ENCODE measurements at regions not wholly inside any gene's neighbourhood (a gene's known extent, or its start where the extent isn't known, plus 50 kb on each side); places are given as distances from the start of the nearest gene placed in this dataset.

DNA sequence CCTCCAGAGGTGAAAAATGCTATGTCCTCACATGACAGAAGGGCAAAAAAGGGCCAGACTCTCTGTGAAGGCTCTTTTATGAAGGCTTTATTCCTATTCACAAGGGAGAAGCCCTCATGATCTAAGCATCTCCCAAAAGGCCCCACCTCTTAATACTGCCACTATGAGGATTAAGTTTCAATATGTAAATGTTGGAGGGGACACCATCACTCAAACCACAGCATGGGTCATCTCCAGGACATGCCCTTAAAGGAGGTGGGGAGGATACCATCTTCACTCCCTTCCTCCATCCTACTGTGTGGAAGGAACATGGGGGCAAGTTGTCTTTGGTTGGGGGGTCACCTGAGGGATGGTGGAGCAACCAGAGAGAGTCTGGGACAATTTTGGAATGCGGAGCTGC, 170.1 kb downstream of the TRIM33 start:
- TF ChIP-seq POLR2AphosphoS5 (IDR thresholded peaks at IDR 0.05; ENCODE audit: borderline replicate concordance, low read depth, low read length) (no peak), EZH2 (IDR thresholded peaks at IDR 0.05) (no peak), FOXP2 (optimal IDR thresholded peaks at IDR 0.05; ENCODE audit: control extremely low read depth, extremely low read length, insufficient read depth) (no peak)
